Thyroid gland (tissue), 4 donors: ENCODE measurements at regions not wholly inside any gene's neighbourhood (a gene's known extent, or its start where the extent isn't known, plus 50 kb on each side); places are given as distances from the start of the nearest gene placed in this dataset.

Source experiments
- POLR2A ChIP-seq, 2 donors: fragments of 450-650 bp; IDR thresholded peaks; one replicate each; pipeline ENCODE4 v1.6.1; 2017; ENCODE audit warnings: antibody characterized with exemption in 2 of 2, mild to moderate bottlenecking in 2 of 2, moderate library complexity in 1 of 2
- TF ChIP-seq, protein P1 (sequence below), 6 experiments: fragments of 200-600 bp in 3 of 6; fragments of 450-650 bp in 3 of 6; sonication (generic) in 3 of 6; IDR thresholded peaks; one replicate each; pipeline ENCODE4 v1.5.1; 2016 to 2019; ENCODE audit warnings: antibody characterized with exemption in 6 of 6, mild to moderate bottlenecking in 2 of 6, inconsistent platforms in 1 of 6, moderate library complexity in 1 of 6

DNA sequence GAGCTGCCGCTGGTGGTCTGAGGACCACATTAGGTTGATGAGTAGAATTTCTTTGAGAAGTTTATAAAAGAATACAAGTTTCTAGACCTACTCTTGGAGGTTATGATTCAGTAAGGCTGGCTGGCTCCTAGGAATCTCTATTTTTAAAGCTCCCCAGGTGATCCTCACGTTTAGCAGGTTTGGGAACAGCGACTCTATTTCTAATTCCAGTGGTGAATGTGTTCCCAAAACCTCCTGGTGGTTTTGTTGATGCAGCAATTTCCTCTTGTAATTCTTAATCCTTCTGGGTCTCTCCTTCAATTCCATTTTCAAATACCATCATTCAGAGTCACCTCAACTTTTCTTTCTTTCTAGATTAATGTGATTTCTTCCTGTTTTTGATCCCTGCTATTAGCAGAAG, 215.9 kb upstream of the RFX3 start:
- TF ChIP-seq, protein P1, sequence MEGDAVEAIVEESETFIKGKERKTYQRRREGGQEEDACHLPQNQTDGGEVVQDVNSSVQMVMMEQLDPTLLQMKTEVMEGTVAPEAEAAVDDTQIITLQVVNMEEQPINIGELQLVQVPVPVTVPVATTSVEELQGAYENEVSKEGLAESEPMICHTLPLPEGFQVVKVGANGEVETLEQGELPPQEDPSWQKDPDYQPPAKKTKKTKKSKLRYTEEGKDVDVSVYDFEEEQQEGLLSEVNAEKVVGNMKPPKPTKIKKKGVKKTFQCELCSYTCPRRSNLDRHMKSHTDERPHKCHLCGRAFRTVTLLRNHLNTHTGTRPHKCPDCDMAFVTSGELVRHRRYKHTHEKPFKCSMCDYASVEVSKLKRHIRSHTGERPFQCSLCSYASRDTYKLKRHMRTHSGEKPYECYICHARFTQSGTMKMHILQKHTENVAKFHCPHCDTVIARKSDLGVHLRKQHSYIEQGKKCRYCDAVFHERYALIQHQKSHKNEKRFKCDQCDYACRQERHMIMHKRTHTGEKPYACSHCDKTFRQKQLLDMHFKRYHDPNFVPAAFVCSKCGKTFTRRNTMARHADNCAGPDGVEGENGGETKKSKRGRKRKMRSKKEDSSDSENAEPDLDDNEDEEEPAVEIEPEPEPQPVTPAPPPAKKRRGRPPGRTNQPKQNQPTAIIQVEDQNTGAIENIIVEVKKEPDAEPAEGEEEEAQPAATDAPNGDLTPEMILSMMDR (IDR thresholded peaks at IDR 0.05), result no peak
- TF ChIP-seq POLR2A (IDR thresholded peaks at IDR 0.05), result no peak
